ENCODE measurements at regions not wholly inside any gene's neighbourhood (a gene's known extent, or its start where the extent isn't known, plus 50 kb on each side); places are given as distances from the start of the nearest gene placed in this dataset.
A peak's percentile ranks its signal among the peaks of the same experiment; 100 is the strongest.
"Not testable (repeated sequence)": the region's sequence is repeated elsewhere in the genome, so short reads cannot be mapped to it uniquely, and the experiment has no call there.

DNA sequence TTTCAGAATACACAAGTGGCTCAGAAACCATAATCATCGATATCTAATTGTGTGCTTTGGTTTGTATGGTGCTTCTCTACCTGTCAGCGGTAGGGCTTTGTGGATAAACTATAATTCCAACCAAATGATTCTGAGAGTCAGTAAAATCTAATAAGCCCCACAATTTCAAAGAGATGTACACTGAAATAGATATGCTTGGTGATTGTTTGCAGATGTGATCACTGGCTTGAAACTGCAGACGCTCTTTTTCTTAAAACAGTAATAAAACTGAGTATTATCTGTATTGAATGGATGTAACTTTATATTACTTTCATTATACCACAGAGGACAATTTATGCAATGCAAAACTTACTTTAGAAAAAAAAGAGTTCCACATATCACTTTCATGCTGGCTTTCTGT is 198.8 kb upstream of the ANXA10 start:
- Histone ChIP-seq H3K9me3 (ENCODE audit: control insufficient read depth, low read depth, low read length) (no peaks in the 10 kb centered on the region), H3K4me1 (ENCODE audit: control insufficient read depth, low read depth, low read length) (peaks cover 8% of the 10 kb centered on the region), H3K36me3 (ENCODE audit: control insufficient read depth, low read depth, low read length) (no peaks in the 10 kb centered on the region), H3K4me3 (ENCODE audit: low read length) (no peak overlapping the region), H3K27ac (ENCODE audit: low read length) (no peak overlapping the region), H3K27me3 (ENCODE audit: control insufficient read depth, insufficient read depth, low read length) (no peaks in the 10 kb centered on the region), H3K9ac (ENCODE audit: low read length) (no peak overlapping the region)

DNA sequence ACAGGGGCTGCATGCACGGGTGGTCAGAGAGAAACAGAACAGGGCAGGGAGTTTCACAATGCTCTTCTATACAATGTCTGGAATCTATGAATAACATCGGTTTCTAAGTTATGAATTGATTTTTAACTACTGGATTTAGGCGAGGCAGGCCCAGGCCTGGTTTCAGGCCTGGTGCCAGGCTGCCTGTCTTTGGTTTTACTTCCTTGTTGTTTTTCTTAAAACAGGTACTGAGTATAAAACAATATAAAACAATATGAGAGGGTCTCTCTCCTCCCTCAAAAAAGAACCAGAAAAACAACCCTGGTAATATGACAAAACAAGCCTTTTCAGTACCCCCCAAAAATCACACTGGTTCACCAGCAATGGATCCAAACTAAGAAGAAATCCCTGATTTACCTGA is 196.1 kb upstream of the ANXA10 start:
- not testable (repeated sequence) for H3K9me3 ChIP-seq (ENCODE audit: control insufficient read depth, low read depth, low read length); H3K4me1 ChIP-seq (ENCODE audit: control insufficient read depth, low read depth, low read length); H3K4me3 ChIP-seq (ENCODE audit: low read length); H3K27ac ChIP-seq (ENCODE audit: low read length); H3K27me3 ChIP-seq (ENCODE audit: control insufficient read depth, insufficient read depth, low read length); H3K9ac ChIP-seq (ENCODE audit: low read length); H3K36me3 ChIP-seq (ENCODE audit: control insufficient read depth, low read depth, low read length)

DNA sequence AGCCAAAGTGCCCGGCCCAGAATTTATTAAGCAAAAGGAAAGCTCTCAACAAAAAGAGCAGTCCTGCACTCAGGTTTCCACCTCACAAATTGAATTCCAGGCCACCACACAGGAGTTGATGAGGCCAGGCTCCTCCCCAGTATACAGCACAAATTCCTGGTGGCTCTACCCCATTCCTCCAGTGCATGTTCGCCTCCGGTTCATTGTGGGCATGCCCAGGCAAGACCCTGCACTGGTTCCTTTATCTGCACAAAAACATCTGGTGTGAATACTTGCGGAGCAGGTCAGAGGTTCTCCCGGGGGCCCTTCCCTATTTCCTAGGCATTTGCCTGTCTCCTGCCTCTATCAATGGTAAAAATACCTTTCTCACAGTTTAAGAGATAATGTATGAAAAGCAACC is 195.2 kb upstream of the ANXA10 start:
- Histone ChIP-seq H3K9me3 (ENCODE audit: control insufficient read depth, low read depth, low read length) (no peaks in the 10 kb centered on the region), H3K4me3 (ENCODE audit: low read length) (no peak overlapping the region), H3K36me3 (ENCODE audit: control insufficient read depth, low read depth, low read length) (no peaks in the 10 kb centered on the region), H3K27ac (ENCODE audit: low read length) (peak overlapping the region; percentile 45), H3K27me3 (ENCODE audit: control insufficient read depth, insufficient read depth, low read length) (no peaks in the 10 kb centered on the region), H3K4me1 (ENCODE audit: control insufficient read depth, low read depth, low read length) (peaks cover 8% of the 10 kb centered on the region), H3K9ac (ENCODE audit: low read length) (no peak overlapping the region)

DNA sequence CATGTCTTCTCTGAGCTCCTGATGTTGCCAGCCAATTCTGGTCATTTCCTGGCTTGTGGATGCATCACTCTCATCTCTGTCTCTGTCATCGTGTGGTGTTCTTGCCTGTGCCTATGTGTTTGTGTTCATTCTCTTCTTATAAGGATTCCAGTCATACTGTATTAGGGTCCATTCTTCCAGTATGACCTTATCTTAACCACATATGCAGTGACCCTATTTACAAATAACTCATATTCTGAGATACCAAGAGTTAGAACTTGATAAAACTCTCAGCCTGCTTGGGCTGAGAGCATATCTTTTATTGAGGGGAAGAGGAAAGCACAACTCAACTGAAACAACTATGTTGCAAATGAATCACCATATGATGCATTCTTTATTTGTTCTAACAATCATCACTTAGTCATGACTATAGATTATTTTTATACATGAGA is 189.0 kb upstream of the ANXA10 start:
- Histone ChIP-seq H3K4me1 (ENCODE audit: control insufficient read depth, low read depth, low read length) (no peaks in the 10 kb centered on the region), H3K27ac (ENCODE audit: low read length) (no peak overlapping the region), H3K27me3 (ENCODE audit: control insufficient read depth, insufficient read depth, low read length) (no peaks in the 10 kb centered on the region), H3K9ac (ENCODE audit: low read length) (no peak overlapping the region), H3K9me3 (ENCODE audit: control insufficient read depth, low read depth, low read length) (no peaks in the 10 kb centered on the region), H3K36me3 (ENCODE audit: control insufficient read depth, low read depth, low read length) (no peaks in the 10 kb centered on the region), H3K4me3 (ENCODE audit: low read length) (no peak overlapping the region)

DNA sequence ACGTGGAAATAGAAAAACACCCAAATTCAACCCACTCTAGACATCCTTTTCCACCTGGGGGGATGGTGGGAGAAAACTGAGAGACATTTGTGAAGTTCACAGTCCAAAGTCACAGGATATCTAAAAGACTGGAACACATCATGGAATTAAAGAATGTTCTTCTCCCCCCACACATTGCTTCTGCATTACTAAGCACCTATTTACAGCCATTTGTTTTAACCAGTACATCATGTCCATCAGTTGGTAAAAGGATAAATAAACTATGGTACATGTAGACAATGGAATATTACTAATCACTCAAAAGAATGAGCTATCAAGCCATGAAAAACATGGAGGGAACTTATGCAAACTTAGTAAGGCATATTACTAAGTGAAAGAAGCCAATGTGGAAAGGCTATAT is 185.5 kb upstream of the ANXA10 start:
- no peak overlapping the region for H3K27ac ChIP-seq (ENCODE audit: low read length)
- no peaks in the 10 kb centered on the region for H3K27me3 ChIP-seq (ENCODE audit: control insufficient read depth, insufficient read depth, low read length)
- no peaks in the 10 kb centered on the region for H3K4me1 ChIP-seq (ENCODE audit: control insufficient read depth, low read depth, low read length)
- no peaks in the 10 kb centered on the region for H3K9me3 ChIP-seq (ENCODE audit: control insufficient read depth, low read depth, low read length)
- no peak overlapping the region for H3K9ac ChIP-seq (ENCODE audit: low read length)
- no peaks in the 10 kb centered on the region for H3K36me3 ChIP-seq (ENCODE audit: control insufficient read depth, low read depth, low read length)
- H3K4me3 ChIP-seq (ENCODE audit: low read length), result no peak overlapping the region

DNA sequence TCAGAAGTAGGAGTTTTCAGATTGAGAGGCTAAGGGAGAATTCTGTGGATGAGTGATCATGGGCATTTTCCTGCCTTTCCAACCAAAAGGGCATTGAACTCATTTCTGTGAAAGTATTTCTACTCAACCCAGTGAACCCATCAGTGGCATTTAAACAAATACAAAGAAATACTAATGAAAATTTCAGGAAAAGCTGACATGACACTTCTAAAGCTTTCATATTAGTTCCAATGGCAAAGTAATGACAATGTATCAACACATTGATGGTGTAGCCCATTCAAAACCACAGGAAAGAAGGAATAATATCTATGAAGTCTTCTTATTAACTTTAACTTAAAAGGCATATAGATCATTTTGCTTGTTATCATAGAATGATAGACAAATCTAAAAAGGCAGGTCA is 183.5 kb upstream of the ANXA10 start:
- H3K4me1 ChIP-seq (ENCODE audit: control insufficient read depth, low read depth, low read length), result no peaks in the 10 kb centered on the region
- no peaks in the 10 kb centered on the region for H3K36me3 ChIP-seq (ENCODE audit: control insufficient read depth, low read depth, low read length)
- H3K27ac ChIP-seq (ENCODE audit: low read length), result no peak overlapping the region
- no peak overlapping the region for H3K4me3 ChIP-seq (ENCODE audit: low read length)
- no peaks in the 10 kb centered on the region for H3K27me3 ChIP-seq (ENCODE audit: control insufficient read depth, insufficient read depth, low read length)
- no peak overlapping the region for H3K9ac ChIP-seq (ENCODE audit: low read length)
- H3K9me3 ChIP-seq (ENCODE audit: control insufficient read depth, low read depth, low read length), result no peaks in the 10 kb centered on the region

DNA sequence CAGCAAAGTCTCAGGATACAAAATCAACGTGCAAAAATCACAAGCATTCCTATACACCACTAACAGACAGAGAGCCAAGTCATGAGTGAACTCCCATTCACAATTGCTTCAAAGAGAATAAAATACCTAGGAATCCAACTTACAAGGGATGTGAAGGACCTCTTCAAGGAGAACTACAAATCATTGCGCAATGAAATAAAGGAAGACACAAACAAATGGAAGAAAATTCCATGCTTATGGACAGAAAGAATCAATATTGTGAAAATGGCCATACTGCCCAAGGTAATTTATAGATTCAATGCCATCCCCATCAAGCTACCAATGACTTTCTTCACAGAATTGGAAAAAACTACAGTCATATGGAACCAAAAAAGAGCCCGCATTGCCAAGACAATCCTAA is 179.8 kb upstream of the ANXA10 start:
- H3K27ac ChIP-seq (ENCODE audit: low read length); H3K36me3 ChIP-seq (ENCODE audit: control insufficient read depth, low read depth, low read length); H3K27me3 ChIP-seq (ENCODE audit: control insufficient read depth, insufficient read depth, low read length); H3K4me1 ChIP-seq (ENCODE audit: control insufficient read depth, low read depth, low read length); H3K9ac ChIP-seq (ENCODE audit: low read length); H3K9me3 ChIP-seq (ENCODE audit: control insufficient read depth, low read depth, low read length); H3K4me3 ChIP-seq (ENCODE audit: low read length): not testable (repeated sequence)

DNA sequence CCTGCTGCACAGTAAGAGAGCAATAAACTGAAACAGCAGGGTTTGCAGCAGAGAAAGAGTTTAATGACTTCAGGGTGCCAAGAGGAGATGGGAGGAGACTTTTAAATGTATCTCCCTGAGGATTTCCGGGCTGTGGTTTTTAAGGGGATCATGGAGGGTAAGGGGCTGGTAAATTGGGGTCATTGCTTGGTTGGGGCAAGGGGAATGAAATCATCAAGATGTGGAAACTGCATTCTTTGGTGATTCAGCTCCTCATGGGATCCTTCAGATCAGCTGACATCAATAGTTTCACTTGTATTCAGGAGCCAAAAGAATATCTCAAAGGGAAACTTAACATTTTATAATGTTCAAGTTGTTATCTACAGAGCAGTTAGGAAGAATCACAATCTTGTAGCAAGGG is 174.3 kb upstream of the ANXA10 start:
- H3K4me3 ChIP-seq (ENCODE audit: low read length), result no peak overlapping the region
- H3K4me1 ChIP-seq (ENCODE audit: control insufficient read depth, low read depth, low read length), result no peaks in the 10 kb centered on the region
- no peaks in the 10 kb centered on the region for H3K36me3 ChIP-seq (ENCODE audit: control insufficient read depth, low read depth, low read length)
- H3K27me3 ChIP-seq (ENCODE audit: control insufficient read depth, insufficient read depth, low read length), result no peaks in the 10 kb centered on the region
- H3K27ac ChIP-seq (ENCODE audit: low read length), result no peak overlapping the region
- no peaks in the 10 kb centered on the region for H3K9me3 ChIP-seq (ENCODE audit: control insufficient read depth, low read depth, low read length)
- H3K9ac ChIP-seq (ENCODE audit: low read length), result no peak overlapping the region

DNA sequence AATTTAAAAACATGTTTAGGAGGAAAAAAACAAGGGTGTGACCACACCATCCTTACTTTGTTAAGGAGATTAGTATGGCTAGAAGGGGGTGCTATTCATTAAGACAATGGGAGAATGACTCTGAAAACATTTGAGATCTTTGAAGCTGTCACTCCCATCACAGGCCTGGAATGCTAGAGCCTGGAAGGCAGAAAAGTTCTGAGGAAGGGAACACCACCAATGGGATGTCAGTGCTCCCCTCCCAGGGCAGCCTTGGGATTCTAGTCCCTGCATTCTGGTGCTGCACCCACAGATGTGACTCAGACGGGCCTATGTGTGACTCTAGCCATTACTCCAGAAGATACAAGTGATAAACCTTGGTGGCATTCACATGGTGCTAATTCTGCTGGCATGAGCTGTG is 162.2 kb upstream of the ANXA10 start:
- Histone ChIP-seq H3K27ac (ENCODE audit: low read length) (no peak overlapping the region), H3K4me3 (ENCODE audit: low read length) (no peak overlapping the region), H3K9ac (ENCODE audit: low read length) (no peak overlapping the region), H3K4me1 (ENCODE audit: control insufficient read depth, low read depth, low read length) (peaks cover 16% of the 10 kb centered on the region), H3K36me3 (ENCODE audit: control insufficient read depth, low read depth, low read length) (no peaks in the 10 kb centered on the region), H3K27me3 (ENCODE audit: control insufficient read depth, insufficient read depth, low read length) (no peaks in the 10 kb centered on the region), H3K9me3 (ENCODE audit: control insufficient read depth, low read depth, low read length) (no peaks in the 10 kb centered on the region)

DNA sequence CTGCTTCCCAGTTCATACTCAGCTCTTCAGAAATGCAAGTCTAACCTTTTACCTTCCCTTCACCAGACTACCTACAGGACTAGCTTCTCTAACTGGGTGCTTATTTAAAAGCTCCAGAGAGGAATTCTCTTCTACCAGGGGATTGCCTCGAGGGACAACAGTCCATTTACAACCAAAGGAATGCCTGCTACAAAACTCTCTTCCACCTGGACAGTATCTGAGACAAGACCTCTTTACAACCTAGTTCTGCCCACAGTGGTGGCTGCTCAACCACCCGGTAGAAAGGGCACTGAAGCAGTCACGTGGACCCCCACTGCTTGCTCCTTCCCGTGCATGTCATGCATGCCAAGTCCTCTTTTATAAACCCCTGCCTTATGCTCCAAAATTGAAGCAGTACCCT is 158.1 kb upstream of the ANXA10 start:
- Histone ChIP-seq H3K36me3 (ENCODE audit: control insufficient read depth, low read depth, low read length) (no peaks in the 10 kb centered on the region), H3K4me3 (ENCODE audit: low read length) (no peak overlapping the region), H3K9ac (ENCODE audit: low read length) (no peak overlapping the region), H3K4me1 (ENCODE audit: control insufficient read depth, low read depth, low read length) (peaks cover 16% of the 10 kb centered on the region), H3K27ac (ENCODE audit: low read length) (no peak overlapping the region), H3K27me3 (ENCODE audit: control insufficient read depth, insufficient read depth, low read length) (no peaks in the 10 kb centered on the region), H3K9me3 (ENCODE audit: control insufficient read depth, low read depth, low read length) (no peaks in the 10 kb centered on the region)

DNA sequence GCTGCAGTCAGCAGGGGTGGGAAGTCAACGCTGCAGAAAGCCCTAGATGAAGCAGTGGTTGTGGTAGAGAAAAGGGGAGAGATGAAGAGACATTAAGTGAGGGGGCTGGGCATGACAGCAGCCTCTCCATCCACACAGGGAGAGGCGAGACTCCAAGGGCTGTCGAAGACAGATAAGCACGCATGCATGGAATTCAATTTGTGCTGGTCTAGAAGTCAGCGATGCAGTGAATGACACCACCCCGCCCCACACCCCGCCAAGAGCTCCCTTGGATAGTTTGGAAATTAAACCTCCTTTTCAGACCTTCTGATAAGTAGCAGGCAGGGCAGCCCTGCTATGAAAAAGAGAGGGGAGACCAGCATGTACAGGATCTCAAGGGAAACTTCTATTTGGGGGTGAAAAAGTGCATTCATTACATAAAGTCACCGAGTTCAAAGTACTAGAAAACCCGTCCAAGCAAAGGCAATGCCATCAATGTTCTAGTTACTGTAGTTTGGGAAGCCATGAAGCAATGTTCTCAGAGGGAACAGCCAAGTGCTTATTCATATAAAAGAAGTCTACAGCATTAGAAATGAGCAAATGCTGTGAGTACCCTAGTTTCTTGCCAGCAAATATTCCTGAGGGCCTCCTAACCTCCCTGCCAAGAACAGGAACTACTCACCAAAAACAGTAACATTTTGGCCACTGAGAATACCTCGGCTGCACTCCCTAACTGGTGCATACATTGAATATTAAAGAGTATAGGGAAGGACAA is 152.3 kb upstream of the ANXA10 start:
- Histone ChIP-seq H3K4me1 (ENCODE audit: control insufficient read depth, low read depth, low read length) (peaks cover 11% of the 10 kb centered on the region), H3K36me3 (ENCODE audit: control insufficient read depth, low read depth, low read length) (no peaks in the 10 kb centered on the region), H3K9ac (ENCODE audit: low read length) (no peak overlapping the region), H3K27ac (ENCODE audit: low read length) (no peak overlapping the region), H3K27me3 (ENCODE audit: control insufficient read depth, insufficient read depth, low read length) (no peaks in the 10 kb centered on the region), H3K9me3 (ENCODE audit: control insufficient read depth, low read depth, low read length) (no peaks in the 10 kb centered on the region), H3K4me3 (ENCODE audit: low read length) (no peak overlapping the region)

DNA sequence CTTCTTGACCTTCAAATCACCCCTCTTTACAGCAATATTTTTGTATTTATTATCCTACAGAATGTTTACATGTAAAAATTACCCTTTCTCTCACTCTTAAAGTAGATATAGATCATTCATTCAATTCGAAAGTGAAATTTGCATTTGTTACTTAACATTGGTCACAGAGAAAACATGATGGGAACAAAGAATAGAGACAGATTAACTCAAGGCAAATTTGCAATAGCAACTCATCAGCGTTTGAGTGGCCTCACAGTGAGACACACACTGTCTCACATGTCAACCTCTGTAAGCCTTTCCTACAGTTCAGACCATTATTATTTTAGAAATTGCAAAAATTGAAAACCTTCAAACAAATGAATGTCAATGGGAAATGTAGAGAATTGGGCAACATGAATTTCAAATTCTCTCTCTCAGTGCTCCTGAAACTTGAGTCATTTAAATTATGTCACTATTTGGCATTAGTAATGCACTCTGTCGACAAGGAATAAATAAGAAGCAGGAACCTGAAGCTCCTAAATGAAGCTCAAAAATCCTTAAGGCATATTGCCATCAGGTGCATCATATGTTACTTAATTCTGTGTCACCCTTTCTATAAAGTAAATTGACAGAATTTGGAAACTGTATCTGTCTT is 148.3 kb upstream of the ANXA10 start:
- Histone ChIP-seq H3K36me3 (ENCODE audit: control insufficient read depth, low read depth, low read length) (no peaks in the 10 kb centered on the region), H3K27me3 (ENCODE audit: control insufficient read depth, insufficient read depth, low read length) (no peaks in the 10 kb centered on the region), H3K4me1 (ENCODE audit: control insufficient read depth, low read depth, low read length) (peaks cover 11% of the 10 kb centered on the region)

More for the DNA sequence above, 148.3 kb upstream of the ANXA10 start:
- H3K4me3 ChIP-seq (ENCODE audit: low read length), result no peak overlapping the region
- no peaks in the 10 kb centered on the region for H3K9me3 ChIP-seq (ENCODE audit: control insufficient read depth, low read depth, low read length)
- no peak overlapping the region for H3K9ac ChIP-seq (ENCODE audit: low read length)
- H3K27ac ChIP-seq (ENCODE audit: low read length), result no peak overlapping the region

Data from iPS-18a (cell line).